H9 (cell line): ENCODE measurements at regions not wholly inside any gene's neighbourhood (a gene's known extent, or its start where the extent isn't known, plus 50 kb on each side); places are given as distances from the start of the nearest gene placed in this dataset.

Experiments
- DNase-seq: peaks from one replicate; pipeline ENCODE4 v3.0.0-alpha.2; 2017
- H2AFZ ChIP-seq: one replicate; pipeline ENCODE4 v1.6.1; 2013; ENCODE audit warnings: mild to moderate bottlenecking, low read length, control low read depth, moderate library complexity
- H2AK5ac ChIP-seq: 2 replicates; pipeline ENCODE4 v1.6.1; 2013; ENCODE audit warnings: low read length, control low read depth, mixed read lengths; ENCODE audit not compliant: insufficient read length
- H2BK120ac ChIP-seq: one replicate; pipeline ENCODE4 v1.6.1; 2013; ENCODE audit warnings: low read depth, mild to moderate bottlenecking, low read length, control low read depth, inconsistent platforms; ENCODE audit not compliant: poor library complexity, severe bottlenecking
- H2BK12ac ChIP-seq: 2 replicates; pipeline ENCODE4 v1.6.1; 2013; ENCODE audit warnings: low read length, control low read depth, mixed read lengths, low read depth; ENCODE audit not compliant: insufficient read length
- H2BK15ac ChIP-seq: 2 replicates; pipeline ENCODE4 v1.6.1; 2013; ENCODE audit warnings: low read depth, low read length, control low read depth
- H2BK20ac ChIP-seq: one replicate; pipeline ENCODE4 v1.6.1; 2013; ENCODE audit warnings: low read depth, mild to moderate bottlenecking, low read length, control low read depth, inconsistent platforms; ENCODE audit not compliant: poor library complexity, severe bottlenecking
- H2BK5ac ChIP-seq: 2 replicates; pipeline ENCODE4 v1.6.1; 2013; ENCODE audit warnings: low read length, control low read depth, mixed read lengths; ENCODE audit not compliant: insufficient read length
- H3K14ac ChIP-seq: 2 replicates; pipeline ENCODE4 v1.6.1; 2013; ENCODE audit warnings: low read length, control low read depth; ENCODE audit not compliant: insufficient read depth
- H3K18ac ChIP-seq: 2 replicates; pipeline ENCODE4 v1.6.1; 2013; ENCODE audit warnings: low read depth, mild to moderate bottlenecking, mixed read lengths, low read length, control low read depth; ENCODE audit not compliant: insufficient read length
- H3K23ac ChIP-seq: 2 replicates; pipeline ENCODE4 v1.6.1; 2013; ENCODE audit warnings: low read length, control low read depth, mixed read lengths, low read depth; ENCODE audit not compliant: insufficient read length
- H3K23me2 ChIP-seq: 2 replicates; pipeline ENCODE4 v1.6.1; 2013; ENCODE audit warnings: low read depth, mild to moderate bottlenecking, mixed read lengths, low read length, control low read depth; ENCODE audit not compliant: insufficient read length, poor library complexity, severe bottlenecking
- H3K27ac ChIP-seq: 2 replicates; pipeline ENCODE4 v1.5.1; 2013; ENCODE audit warnings: low read length, control low read depth, mixed read lengths, low read depth; ENCODE audit not compliant: insufficient read length
- H3K27me3 ChIP-seq: 2 replicates; pipeline ENCODE4 v1.6.1; 2013; ENCODE audit warnings: low read length, control low read depth, inconsistent platforms; ENCODE audit not compliant: insufficient read depth
- H3K4ac ChIP-seq: 2 replicates; pipeline ENCODE4 v1.6.1; 2013; ENCODE audit warnings: low read depth, mild to moderate bottlenecking, control low read depth, inconsistent platforms, low read length, moderate library complexity
- H3K4me1 ChIP-seq: 2 replicates; pipeline ENCODE4 v1.6.1; 2013; ENCODE audit warnings: low read length, control low read depth, inconsistent platforms; ENCODE audit not compliant: insufficient read depth
- H3K4me2 ChIP-seq: 2 replicates; pipeline ENCODE4 v1.6.1; 2013; ENCODE audit warnings: low read length, control low read depth, mixed read lengths; ENCODE audit not compliant: insufficient read length, insufficient read depth
- H3K56ac ChIP-seq: 2 replicates; pipeline ENCODE4 v1.6.1; 2013; ENCODE audit warnings: low read depth, mild to moderate bottlenecking, mixed read lengths, low read length, control low read depth; ENCODE audit not compliant: insufficient read length
- H3K79me1 ChIP-seq: 2 replicates; pipeline ENCODE4 v1.6.1; 2013; ENCODE audit warnings: low read depth, mild to moderate bottlenecking, moderate library complexity, low read length, control low read depth, inconsistent platforms; ENCODE audit not compliant: insufficient read depth, poor library complexity, severe bottlenecking
- H3K79me2 ChIP-seq: 2 replicates; pipeline ENCODE4 v1.6.1; 2013; ENCODE audit warnings: low read length, control low read depth, inconsistent platforms; ENCODE audit not compliant: insufficient read depth
- H3K9ac ChIP-seq: 2 replicates; pipeline ENCODE4 v1.6.1; 2013; ENCODE audit warnings: low read length, control low read depth, mixed read lengths; ENCODE audit not compliant: insufficient read length; ENCODE audit errors: extremely low read depth
- H3K9me3 ChIP-seq: one replicate; pipeline ENCODE4 v1.6.1; 2013; ENCODE audit warnings: low read depth, low read length, inconsistent platforms; ENCODE audit not compliant: control insufficient read depth
- H3T11ph ChIP-seq: one replicate; pipeline ENCODE4 v1.6.1; 2013; ENCODE audit warnings: mild to moderate bottlenecking, low read length, control low read depth, inconsistent platforms
- H4K20me1 ChIP-seq: one replicate; pipeline ENCODE4 v1.6.1; 2013; ENCODE audit not compliant: control insufficient read depth, insufficient read length, insufficient read depth
- H4K5ac ChIP-seq: 2 replicates; pipeline ENCODE4 v1.6.1; 2013; ENCODE audit warnings: low read depth, mild to moderate bottlenecking, mixed read lengths, low read length, control low read depth; ENCODE audit not compliant: insufficient read length
- H4K8ac ChIP-seq: replicated peaks from 2 replicates; pipeline ENCODE4 v1.6.1; 2013; ENCODE audit warnings: low read length, control low read depth, mixed read lengths, low read depth; ENCODE audit not compliant: insufficient read length
- H4K91ac ChIP-seq: 2 replicates; pipeline ENCODE4 v1.6.1; 2013; ENCODE audit warnings: low read depth, mild to moderate bottlenecking, moderate library complexity, mixed read lengths, low read length, control low read depth; ENCODE audit not compliant: insufficient read length
- H3K27ac Mint-ChIP-seq, 3 experiments: 2 replicates in 2 of 3; 3 replicates in 1 of 3; pipeline ENCODE4 v1.8.0; 2020 to 2021; ENCODE audit warnings: mixed read lengths in 3 of 3, mild to moderate bottlenecking in 1 of 3, moderate library complexity in 1 of 3
- H3K27me3 Mint-ChIP-seq: 2 replicates; pipeline ENCODE4 v1.8.0; 2021; ENCODE audit warnings: low read depth, mild to moderate bottlenecking, moderate library complexity, mixed read lengths
- H3K36me3 Mint-ChIP-seq, 3 experiments: 2 replicates in 2 of 3; 3 replicates in 1 of 3; pipeline ENCODE4 v1.8.0; 2020 to 2021; ENCODE audit warnings: low read depth in 3 of 3, mixed read lengths in 3 of 3; ENCODE audit not compliant: insufficient read depth in 1 of 3
- H3K4me1 Mint-ChIP-seq, 2 experiments: 2 replicates each; pipeline ENCODE4 v1.8.0; 2020; ENCODE audit warnings: mixed read lengths in 2 of 2
- H3K4me3 Mint-ChIP-seq, 2 experiments: 2 replicates in 1 of 2; 3 replicates in 1 of 2; pipeline ENCODE4 v1.8.0; 2020 to 2021; ENCODE audit warnings: mild to moderate bottlenecking in 2 of 2, mixed read lengths in 2 of 2, moderate library complexity in 1 of 2
- H3K9me3 Mint-ChIP-seq, 2 experiments: 2 replicates in 1 of 2; 3 replicates in 1 of 2; pipeline ENCODE4 v1.8.0; 2020; ENCODE audit warnings: mild to moderate bottlenecking in 2 of 2, mixed read lengths in 2 of 2, moderate library complexity in 1 of 2
- WGBS: extraction: QIAGEN DNeasy Blood & Tissue Kit; methylation state at CpG from one replicate; pipeline ENCODE4 v1.1.7; 2013; ENCODE audit warnings: missing lambda C conversion rate, low lambda C conversion rate, mixed read lengths; ENCODE audit not compliant: insufficient read length; ENCODE audit errors: extremely low coverage; 5-methylcytosine and 5-hydroxymethylcytosine counted together
- TF ChIP-seq, protein P1 (sequence below): fragments of 200-600 bp; sonication (generic); conservative IDR thresholded peaks from 3 replicates; pipeline ENCODE4 v1.8.0; 2021; ENCODE audit warnings: antibody characterized with exemption, mild to moderate bottlenecking

DNA sequence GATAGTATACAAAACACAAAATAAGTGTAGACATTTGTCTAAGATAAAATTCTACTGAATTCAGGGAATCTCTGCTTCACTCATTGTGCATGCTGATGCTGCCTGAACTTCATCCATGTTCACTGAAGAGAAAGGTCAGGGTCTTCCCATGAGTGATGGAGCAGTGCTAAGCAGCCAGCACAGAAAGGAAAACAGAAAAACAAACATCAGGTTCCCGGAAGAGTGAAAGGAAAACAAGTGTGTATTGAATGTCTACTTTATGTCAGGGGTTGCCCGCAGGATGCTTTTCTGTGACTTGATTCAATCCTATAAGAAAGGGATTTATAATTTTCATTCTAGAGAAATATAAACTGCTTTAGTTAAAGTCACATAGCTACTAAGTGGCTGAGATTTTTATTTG lies 522.4 kb downstream of the RAB28 start:
- no peaks in the 10 kb centered on the region for H3K9me3 Mint-ChIP-seq
- WGBS = no CpG with 5 or more reads among the region's 2 CpGs

More for the DNA sequence above, 522.4 kb downstream of the RAB28 start:
- H3K23ac ChIP-seq = no peak overlapping the region
- H3K18ac ChIP-seq = no peak overlapping the region
- no peak overlapping the region for H2AFZ ChIP-seq
- no peak for DNase-seq
- no peak overlapping the region for H2BK5ac ChIP-seq
- H2BK15ac ChIP-seq = no peak overlapping the region
- no peaks in the 10 kb centered on the region for H3K27me3 Mint-ChIP-seq
- no peak overlapping the region for H4K5ac ChIP-seq
- no peaks in the 10 kb centered on the region for H4K20me1 ChIP-seq
- no peaks in the 10 kb centered on the region for H3K27me3 ChIP-seq
- no peak overlapping the region for H2BK120ac ChIP-seq
- no peak overlapping the region for H3T11ph ChIP-seq
- no peak overlapping the region for H3K56ac ChIP-seq
- no peaks in the 10 kb centered on the region for H3K9me3 ChIP-seq
- H3K14ac ChIP-seq = no peak overlapping the region
- no peaks in the 10 kb centered on the region for H3K36me3 Mint-ChIP-seq
- H2BK12ac ChIP-seq = no peak overlapping the region
- no peak overlapping the region for H3K27ac ChIP-seq
- H3K27ac Mint-ChIP-seq = no peak overlapping the region
- no peaks in the 10 kb centered on the region for H3K23me2 ChIP-seq
- H3K4me3 Mint-ChIP-seq = no peak overlapping the region
- TF ChIP-seq, protein P1, sequence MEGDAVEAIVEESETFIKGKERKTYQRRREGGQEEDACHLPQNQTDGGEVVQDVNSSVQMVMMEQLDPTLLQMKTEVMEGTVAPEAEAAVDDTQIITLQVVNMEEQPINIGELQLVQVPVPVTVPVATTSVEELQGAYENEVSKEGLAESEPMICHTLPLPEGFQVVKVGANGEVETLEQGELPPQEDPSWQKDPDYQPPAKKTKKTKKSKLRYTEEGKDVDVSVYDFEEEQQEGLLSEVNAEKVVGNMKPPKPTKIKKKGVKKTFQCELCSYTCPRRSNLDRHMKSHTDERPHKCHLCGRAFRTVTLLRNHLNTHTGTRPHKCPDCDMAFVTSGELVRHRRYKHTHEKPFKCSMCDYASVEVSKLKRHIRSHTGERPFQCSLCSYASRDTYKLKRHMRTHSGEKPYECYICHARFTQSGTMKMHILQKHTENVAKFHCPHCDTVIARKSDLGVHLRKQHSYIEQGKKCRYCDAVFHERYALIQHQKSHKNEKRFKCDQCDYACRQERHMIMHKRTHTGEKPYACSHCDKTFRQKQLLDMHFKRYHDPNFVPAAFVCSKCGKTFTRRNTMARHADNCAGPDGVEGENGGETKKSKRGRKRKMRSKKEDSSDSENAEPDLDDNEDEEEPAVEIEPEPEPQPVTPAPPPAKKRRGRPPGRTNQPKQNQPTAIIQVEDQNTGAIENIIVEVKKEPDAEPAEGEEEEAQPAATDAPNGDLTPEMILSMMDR = no peak
- H4K91ac ChIP-seq = no peak overlapping the region
- peaks cover 5 to 10% of the 10 kb centered on the region in 2 experiments for H3K4me1 Mint-ChIP-seq
- no peak overlapping the region for H2AK5ac ChIP-seq
- no peak overlapping the region for H2BK20ac ChIP-seq
- H3K9ac ChIP-seq = no peak overlapping the region
- H3K4me1 ChIP-seq = no peaks in the 10 kb centered on the region; the same call in 1 of the 2 replicates
- no peak overlapping the region for H4K8ac ChIP-seq
- H3K4me2 ChIP-seq = no peak overlapping the region
- no peaks in the 10 kb centered on the region for H3K79me2 ChIP-seq
- H3K79me1 ChIP-seq = no peaks in the 10 kb centered on the region
- H3K4ac ChIP-seq = no peak overlapping the region
